ENCODE measurements at regions not wholly inside any gene's neighbourhood (a gene's known extent, or its start where the extent isn't known, plus 50 kb on each side); places are given as distances from the start of the nearest gene placed in this dataset.

DNA sequence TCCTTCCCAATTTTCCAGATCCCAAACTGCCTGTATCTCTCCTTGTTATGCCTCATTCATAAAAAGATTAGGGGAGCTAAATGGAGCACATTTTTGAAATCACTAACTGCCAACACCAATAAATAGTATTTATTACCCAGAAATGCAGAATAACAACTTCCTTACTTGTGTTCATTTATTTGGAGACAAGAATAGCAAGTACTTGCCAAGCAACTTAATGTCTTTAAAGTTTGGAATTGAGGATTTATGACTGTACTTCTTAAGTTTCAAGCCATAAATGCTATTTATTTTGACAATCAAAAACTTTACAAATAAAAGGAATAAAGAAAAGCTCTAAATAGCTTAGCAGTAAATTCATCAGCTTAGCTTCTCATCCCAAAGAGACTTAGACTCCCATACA, 626.1 kb upstream of the NOVA1 start:
- no peak overlapping the region for H3K27ac ChIP-seq (ENCODE audit: low read depth, low read length)
- H4K20me1 ChIP-seq (ENCODE audit: insufficient read depth, low read length), result no peaks in the 10 kb centered on the region

DNA sequence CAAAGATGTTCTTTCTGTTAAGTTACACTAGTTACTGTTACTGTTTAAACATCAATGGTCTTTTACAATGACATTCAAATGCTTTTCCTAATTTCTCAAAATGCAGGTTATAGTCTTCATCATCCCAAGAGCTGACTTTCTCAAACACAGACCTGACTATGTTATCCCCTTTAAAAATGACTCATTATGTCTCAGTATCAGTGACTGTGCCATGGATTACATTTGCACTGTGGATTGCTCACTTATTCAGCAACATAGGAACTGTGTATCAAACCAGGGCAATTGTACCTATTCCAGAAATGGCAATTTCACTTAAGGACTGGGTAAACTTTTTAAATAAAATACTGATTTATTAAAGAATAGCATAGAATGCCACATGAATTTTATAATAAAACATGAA, 630.2 kb upstream of the NOVA1 start:
- H3K4me3 ChIP-seq (ENCODE audit: insufficient read depth, low read length), result no peak overlapping the region
- no peaks in the 10 kb centered on the region for H3K4me1 ChIP-seq (ENCODE audit: insufficient read depth, low read length)
- no peaks in the 10 kb centered on the region for H3K27me3 ChIP-seq (ENCODE audit: insufficient read depth, low read length)
- H3K9me3 ChIP-seq (ENCODE audit: low read depth, low read length), result peaks cover 2% of the 10 kb centered on the region
- no peak for DNase-seq (ENCODE audit: insufficient read length, low spot score, missing footprints)
- H3K4me2 ChIP-seq (ENCODE audit: insufficient read depth, low read length), result no peak overlapping the region
- no peak overlapping the region for H3K27ac ChIP-seq (ENCODE audit: low read depth, low read length)
- H4K20me1 ChIP-seq (ENCODE audit: insufficient read depth, low read length), result no peaks in the 10 kb centered on the region
- no peak for TF ChIP-seq CTCF (IDR thresholded peaks at IDR 0.05; ENCODE audit: extremely low read depth, low read depth, low read length)
- no peaks in the 10 kb centered on the region for H3K79me2 ChIP-seq (ENCODE audit: insufficient read depth, low read length)
- H2AFZ ChIP-seq (ENCODE audit: low read length), result no peak overlapping the region
- no peaks in the 10 kb centered on the region for H3K36me3 ChIP-seq (ENCODE audit: insufficient read depth, low read length)

More for the DNA sequence above, 626.1 kb upstream of the NOVA1 start:
- no peak for DNase-seq (ENCODE audit: insufficient read length, low spot score, missing footprints)
- Histone ChIP-seq H3K36me3 (ENCODE audit: insufficient read depth, low read length) (no peaks in the 10 kb centered on the region), H2AFZ (ENCODE audit: low read length) (no peak overlapping the region), H3K4me1 (ENCODE audit: insufficient read depth, low read length) (no peaks in the 10 kb centered on the region), H3K9me3 (ENCODE audit: low read depth, low read length) (no peaks in the 10 kb centered on the region), H3K4me3 (ENCODE audit: insufficient read depth, low read length) (no peak overlapping the region), H3K4me2 (ENCODE audit: insufficient read depth, low read length) (no peak overlapping the region), H3K27me3 (ENCODE audit: insufficient read depth, low read length) (no peaks in the 10 kb centered on the region), H3K79me2 (ENCODE audit: insufficient read depth, low read length) (no peaks in the 10 kb centered on the region)
- no peak for TF ChIP-seq CTCF (IDR thresholded peaks at IDR 0.05; ENCODE audit: extremely low read depth, low read depth, low read length)

DNA sequence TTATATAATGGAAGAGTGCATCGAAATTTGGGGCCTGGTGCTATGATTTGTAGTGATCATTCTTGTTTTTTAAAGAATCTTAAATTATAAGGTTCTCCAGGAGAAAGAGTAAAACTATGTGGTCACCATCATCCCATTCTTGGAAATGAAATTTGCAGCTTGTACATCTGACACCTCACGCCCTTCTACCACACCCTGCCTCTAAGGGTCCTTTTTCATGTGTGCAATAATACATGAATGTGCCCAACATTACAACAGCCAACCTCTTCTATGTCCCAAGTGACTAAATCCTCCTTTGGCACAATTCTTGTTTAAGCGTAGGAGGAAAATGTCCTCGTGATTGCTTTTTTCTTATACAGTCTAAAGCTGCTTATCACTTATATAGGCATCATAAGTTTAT, 636.5 kb upstream of the NOVA1 start:
- no peak overlapping the region for H3K4me2 ChIP-seq (ENCODE audit: insufficient read depth, low read length)
- no peak overlapping the region for H3K4me3 ChIP-seq (ENCODE audit: insufficient read depth, low read length)
- no peaks in the 10 kb centered on the region for H4K20me1 ChIP-seq (ENCODE audit: insufficient read depth, low read length)
- no peaks in the 10 kb centered on the region for H3K36me3 ChIP-seq (ENCODE audit: insufficient read depth, low read length)
- TF ChIP-seq CTCF (IDR thresholded peaks at IDR 0.05; ENCODE audit: extremely low read depth, low read depth, low read length), result no peak
- H3K4me1 ChIP-seq (ENCODE audit: insufficient read depth, low read length), result no peaks in the 10 kb centered on the region
- DNase-seq (ENCODE audit: insufficient read length, low spot score, missing footprints), result no peak
- peaks cover 6% of the 10 kb centered on the region for H3K9me3 ChIP-seq (ENCODE audit: low read depth, low read length)
- H3K27me3 ChIP-seq (ENCODE audit: insufficient read depth, low read length), result no peaks in the 10 kb centered on the region
- H3K79me2 ChIP-seq (ENCODE audit: insufficient read depth, low read length), result no peaks in the 10 kb centered on the region
- no peak overlapping the region for H3K27ac ChIP-seq (ENCODE audit: low read depth, low read length)
- no peak overlapping the region for H2AFZ ChIP-seq (ENCODE audit: low read length)

DNA sequence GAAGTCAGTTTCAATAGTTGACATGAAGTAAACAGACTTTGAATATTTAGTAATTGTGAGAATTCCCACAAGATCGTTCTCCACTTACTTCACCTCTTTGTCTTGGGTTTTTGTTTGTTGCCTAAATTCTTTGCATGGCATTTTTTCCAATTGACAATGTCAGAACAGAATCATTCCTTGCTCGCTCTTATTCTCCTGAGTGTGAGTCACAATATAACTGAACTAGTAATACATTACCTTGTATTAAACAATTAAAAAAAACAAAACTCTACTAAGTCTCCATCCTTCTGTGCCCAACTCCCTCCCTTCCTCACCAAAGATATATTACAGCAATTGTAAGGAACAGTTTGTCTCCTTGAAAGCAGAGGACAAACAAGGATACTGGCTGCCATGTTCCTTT, 638.8 kb upstream of the NOVA1 start:
- no peak for DNase-seq (ENCODE audit: insufficient read length, low spot score, missing footprints)
- Histone ChIP-seq H3K9me3 (ENCODE audit: low read depth, low read length) (peaks cover 8% of the 10 kb centered on the region), H3K27me3 (ENCODE audit: insufficient read depth, low read length) (no peaks in the 10 kb centered on the region), H2AFZ (ENCODE audit: low read length) (no peak overlapping the region), H3K4me2 (ENCODE audit: insufficient read depth, low read length) (no peak overlapping the region), H3K4me3 (ENCODE audit: insufficient read depth, low read length) (no peak overlapping the region), H3K79me2 (ENCODE audit: insufficient read depth, low read length) (no peaks in the 10 kb centered on the region), H3K27ac (ENCODE audit: low read depth, low read length) (no peak overlapping the region), H3K36me3 (ENCODE audit: insufficient read depth, low read length) (no peaks in the 10 kb centered on the region), H4K20me1 (ENCODE audit: insufficient read depth, low read length) (no peaks in the 10 kb centered on the region), H3K4me1 (ENCODE audit: insufficient read depth, low read length) (no peaks in the 10 kb centered on the region)
- no peak for TF ChIP-seq CTCF (IDR thresholded peaks at IDR 0.05; ENCODE audit: extremely low read depth, low read depth, low read length)
